Osteocyte (in vitro differentiated cells): ENCODE measurements at regions not wholly inside any gene's neighbourhood (a gene's known extent, or its start where the extent isn't known, plus 50 kb on each side); places are given as distances from the start of the nearest gene placed in this dataset.

Experiments
- DNase-seq: peaks from one replicate; pipeline ENCODE4 v3.0.0; 2021; ENCODE audit warnings: mixed read lengths; ENCODE audit not compliant: unreplicated experiment; ENCODE audit errors: extremely low spot score
- H3K27ac Mint-ChIP-seq: one replicate; pipeline ENCODE4 v1.8.0; 2021; ENCODE audit warnings: mild to moderate bottlenecking, mixed read lengths; ENCODE audit not compliant: unreplicated experiment
- H3K27me3 Mint-ChIP-seq: one replicate; pipeline ENCODE4 v1.8.0; 2021; ENCODE audit warnings: mixed read lengths; ENCODE audit not compliant: unreplicated experiment
- H3K36me3 Mint-ChIP-seq: one replicate; pipeline ENCODE4 v1.8.0; 2021; ENCODE audit warnings: mixed read lengths; ENCODE audit not compliant: unreplicated experiment
- H3K4me1 Mint-ChIP-seq: one replicate; pipeline ENCODE4 v1.8.0; 2021; ENCODE audit warnings: mixed read lengths; ENCODE audit not compliant: unreplicated experiment
- H3K4me3 Mint-ChIP-seq: one replicate; pipeline ENCODE4 v1.8.0; 2021; ENCODE audit warnings: mild to moderate bottlenecking, moderate library complexity, mixed read lengths; ENCODE audit not compliant: unreplicated experiment
- H3K9me3 Mint-ChIP-seq: one replicate; pipeline ENCODE4 v1.8.0; 2021; ENCODE audit warnings: mixed read lengths; ENCODE audit not compliant: unreplicated experiment
- TF ChIP-seq, protein P1 (sequence below): fragments of 200-600 bp; sonication (generic); IDR thresholded peaks from 2 replicates; pipeline ENCODE4 v1.5.0; 2021; ENCODE audit warnings: antibody characterized with exemption, mild to moderate bottlenecking, moderate library complexity

DNA sequence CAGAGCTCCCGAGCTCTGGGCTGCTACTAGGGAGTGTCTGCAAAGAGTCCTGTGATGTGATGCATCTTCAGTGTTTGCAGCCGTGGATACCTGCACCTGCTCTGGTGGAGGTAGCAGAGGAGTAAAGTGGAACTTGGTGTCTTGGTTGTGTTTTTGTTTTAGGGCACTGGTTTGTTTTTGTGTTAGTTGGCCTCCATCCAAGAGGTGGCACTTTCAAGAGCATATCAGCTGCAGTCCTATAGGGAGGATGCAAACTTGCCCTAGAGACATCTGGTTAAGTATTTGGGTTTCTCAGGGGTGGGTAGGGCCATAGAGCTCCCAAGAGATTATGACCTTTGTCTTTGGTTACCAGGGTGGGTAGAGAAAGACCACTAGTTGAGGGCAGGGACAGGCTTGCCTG is 1249.0 kb upstream of the FAM98A start:
- no peak for DNase-seq
- H3K4me1 Mint-ChIP-seq: no peaks in the 10 kb centered on the region
- no peaks in the 10 kb centered on the region for H3K36me3 Mint-ChIP-seq
- no peaks in the 10 kb centered on the region for H3K27me3 Mint-ChIP-seq
- no peak overlapping the region for H3K4me3 Mint-ChIP-seq
- TF ChIP-seq, protein P1, sequence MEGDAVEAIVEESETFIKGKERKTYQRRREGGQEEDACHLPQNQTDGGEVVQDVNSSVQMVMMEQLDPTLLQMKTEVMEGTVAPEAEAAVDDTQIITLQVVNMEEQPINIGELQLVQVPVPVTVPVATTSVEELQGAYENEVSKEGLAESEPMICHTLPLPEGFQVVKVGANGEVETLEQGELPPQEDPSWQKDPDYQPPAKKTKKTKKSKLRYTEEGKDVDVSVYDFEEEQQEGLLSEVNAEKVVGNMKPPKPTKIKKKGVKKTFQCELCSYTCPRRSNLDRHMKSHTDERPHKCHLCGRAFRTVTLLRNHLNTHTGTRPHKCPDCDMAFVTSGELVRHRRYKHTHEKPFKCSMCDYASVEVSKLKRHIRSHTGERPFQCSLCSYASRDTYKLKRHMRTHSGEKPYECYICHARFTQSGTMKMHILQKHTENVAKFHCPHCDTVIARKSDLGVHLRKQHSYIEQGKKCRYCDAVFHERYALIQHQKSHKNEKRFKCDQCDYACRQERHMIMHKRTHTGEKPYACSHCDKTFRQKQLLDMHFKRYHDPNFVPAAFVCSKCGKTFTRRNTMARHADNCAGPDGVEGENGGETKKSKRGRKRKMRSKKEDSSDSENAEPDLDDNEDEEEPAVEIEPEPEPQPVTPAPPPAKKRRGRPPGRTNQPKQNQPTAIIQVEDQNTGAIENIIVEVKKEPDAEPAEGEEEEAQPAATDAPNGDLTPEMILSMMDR: no peak
- no peak overlapping the region for H3K27ac Mint-ChIP-seq
- H3K9me3 Mint-ChIP-seq: peaks cover 9% of the 10 kb centered on the region

DNA sequence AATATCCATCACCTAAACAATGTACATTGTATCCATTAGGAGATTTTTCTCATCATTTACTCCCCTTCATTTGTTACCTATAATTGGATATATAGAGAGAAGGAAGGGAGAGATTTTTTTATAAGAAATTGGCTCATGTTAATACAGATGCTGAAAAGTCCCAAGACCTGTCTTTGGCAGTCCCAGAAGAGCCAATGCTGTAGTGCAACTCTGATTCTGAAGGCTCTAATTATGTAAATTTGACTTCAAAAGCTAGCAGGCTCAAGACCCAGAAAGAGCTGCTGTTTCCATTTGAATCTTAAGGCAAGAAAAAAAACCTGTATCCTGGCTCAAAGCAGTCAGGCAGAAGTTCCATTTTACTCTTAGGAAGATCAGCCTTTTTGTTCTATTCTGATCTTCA is 1245.5 kb upstream of the FAM98A start:
- no peaks in the 10 kb centered on the region for H3K4me1 Mint-ChIP-seq
- no peak overlapping the region for H3K4me3 Mint-ChIP-seq
- TF ChIP-seq, protein P1: no peak
- DNase-seq: no peak
- H3K27ac Mint-ChIP-seq: no peak overlapping the region
- H3K36me3 Mint-ChIP-seq: no peaks in the 10 kb centered on the region
- no peaks in the 10 kb centered on the region for H3K27me3 Mint-ChIP-seq
- H3K9me3 Mint-ChIP-seq: peaks cover 7% of the 10 kb centered on the region

DNA sequence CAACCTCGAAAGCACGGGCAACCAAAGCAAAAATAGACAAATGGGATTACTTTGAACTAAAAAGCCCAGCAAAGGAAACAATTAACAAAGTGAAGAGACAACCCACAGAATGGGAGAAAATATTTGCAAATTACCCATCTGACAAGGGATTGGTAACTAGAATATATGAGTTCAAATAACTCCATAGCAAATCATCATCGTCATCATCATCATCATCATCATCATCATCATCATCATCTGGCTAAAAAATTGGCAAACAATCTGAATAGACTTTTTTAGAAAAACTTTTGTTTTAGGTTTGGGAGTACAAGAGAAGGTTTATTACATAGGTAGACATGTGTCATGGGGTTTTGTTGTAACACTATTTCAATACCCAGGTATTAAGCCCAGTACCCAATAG is 1239.3 kb upstream of the FAM98A start:
- DNase-seq: no peak
- Mint-ChIP-seq H3K4me3 (no peak overlapping the region), H3K27me3 (no peaks in the 10 kb centered on the region), H3K27ac (no peak overlapping the region), H3K4me1 (no peaks in the 10 kb centered on the region), H3K36me3 (no peaks in the 10 kb centered on the region), H3K9me3 (peaks cover 37% of the 10 kb centered on the region)
- TF ChIP-seq, protein P1: no peak

DNA sequence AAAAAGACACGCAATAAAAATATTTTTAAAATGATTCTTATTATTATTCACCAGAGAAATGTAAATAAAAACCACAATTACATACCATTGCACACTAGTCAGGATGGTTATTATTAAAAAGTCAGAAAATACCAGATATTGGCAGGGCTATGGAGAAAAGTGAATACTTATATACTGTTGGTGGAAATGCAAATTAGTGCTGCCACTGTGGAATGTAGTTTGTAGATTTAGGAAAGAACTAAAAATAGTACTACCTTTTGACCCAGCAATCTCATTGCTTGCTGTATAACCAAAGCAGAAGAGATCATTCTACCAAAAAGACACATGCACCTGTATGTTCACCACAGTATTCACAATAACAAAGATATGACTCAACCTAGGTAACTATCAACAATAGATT is 1237.3 kb upstream of the FAM98A start:
- Mint-ChIP-seq H3K9me3 (peaks cover 37% of the 10 kb centered on the region), H3K27ac (no peak overlapping the region), H3K36me3 (no peaks in the 10 kb centered on the region), H3K4me1 (no peaks in the 10 kb centered on the region), H3K4me3 (no peak overlapping the region), H3K27me3 (no peaks in the 10 kb centered on the region)
- no peak for DNase-seq
- TF ChIP-seq, protein P1: no peak

DNA sequence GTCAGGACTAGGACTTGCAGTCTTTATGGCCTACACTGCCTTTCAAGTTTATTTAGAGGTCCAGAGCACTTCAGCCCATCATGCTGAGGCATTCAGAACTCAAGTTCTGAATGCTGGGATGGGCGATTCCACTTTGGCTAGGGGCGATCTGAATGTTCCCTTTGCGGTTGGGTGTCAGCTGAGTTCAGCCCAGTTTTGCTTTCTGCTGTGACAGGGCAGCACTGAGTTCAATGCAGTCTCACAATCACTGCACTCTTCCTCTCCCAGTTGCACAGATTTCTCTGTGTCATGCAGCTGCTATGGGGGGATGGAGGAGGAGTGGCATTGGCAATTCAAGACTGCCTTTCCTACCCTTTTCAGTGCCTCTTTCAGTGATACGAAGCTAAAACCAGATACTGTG is 1232.0 kb upstream of the FAM98A start:
- Mint-ChIP-seq H3K4me3 (no peak overlapping the region), H3K27ac (no peak overlapping the region), H3K27me3 (no peaks in the 10 kb centered on the region), H3K36me3 (no peaks in the 10 kb centered on the region), H3K4me1 (no peaks in the 10 kb centered on the region), H3K9me3 (peaks cover 43% of the 10 kb centered on the region)
- TF ChIP-seq, protein P1: no peak
- DNase-seq: no peak
